H9 (cell line): ENCODE measurements at regions not wholly inside any gene's neighbourhood (a gene's known extent, or its start where the extent isn't known, plus 50 kb on each side); places are given as distances from the start of the nearest gene placed in this dataset.

Source experiments
- DNase-seq: peaks from one replicate; pipeline ENCODE4 v3.0.0-alpha.2; 2017
- H2AFZ ChIP-seq: one replicate; pipeline ENCODE4 v1.6.1; 2013; ENCODE audit warnings: mild to moderate bottlenecking, low read length, control low read depth, moderate library complexity
- H2AK5ac ChIP-seq: 2 replicates; pipeline ENCODE4 v1.6.1; 2013; ENCODE audit warnings: low read length, control low read depth, mixed read lengths; ENCODE audit not compliant: insufficient read length
- H2BK120ac ChIP-seq: one replicate; pipeline ENCODE4 v1.6.1; 2013; ENCODE audit warnings: low read depth, mild to moderate bottlenecking, low read length, control low read depth, inconsistent platforms; ENCODE audit not compliant: poor library complexity, severe bottlenecking
- H2BK12ac ChIP-seq: 2 replicates; pipeline ENCODE4 v1.6.1; 2013; ENCODE audit warnings: low read length, control low read depth, mixed read lengths, low read depth; ENCODE audit not compliant: insufficient read length
- H2BK15ac ChIP-seq: 2 replicates; pipeline ENCODE4 v1.6.1; 2013; ENCODE audit warnings: low read depth, low read length, control low read depth
- H2BK20ac ChIP-seq: one replicate; pipeline ENCODE4 v1.6.1; 2013; ENCODE audit warnings: low read depth, mild to moderate bottlenecking, low read length, control low read depth, inconsistent platforms; ENCODE audit not compliant: poor library complexity, severe bottlenecking
- H2BK5ac ChIP-seq: 2 replicates; pipeline ENCODE4 v1.6.1; 2013; ENCODE audit warnings: low read length, control low read depth, mixed read lengths; ENCODE audit not compliant: insufficient read length
- H3K14ac ChIP-seq: 2 replicates; pipeline ENCODE4 v1.6.1; 2013; ENCODE audit warnings: low read length, control low read depth; ENCODE audit not compliant: insufficient read depth
- H3K18ac ChIP-seq: 2 replicates; pipeline ENCODE4 v1.6.1; 2013; ENCODE audit warnings: low read depth, mild to moderate bottlenecking, mixed read lengths, low read length, control low read depth; ENCODE audit not compliant: insufficient read length
- H3K23ac ChIP-seq: 2 replicates; pipeline ENCODE4 v1.6.1; 2013; ENCODE audit warnings: low read length, control low read depth, mixed read lengths, low read depth; ENCODE audit not compliant: insufficient read length
- H3K23me2 ChIP-seq: 2 replicates; pipeline ENCODE4 v1.6.1; 2013; ENCODE audit warnings: low read depth, mild to moderate bottlenecking, mixed read lengths, low read length, control low read depth; ENCODE audit not compliant: insufficient read length, poor library complexity, severe bottlenecking
- H3K27ac ChIP-seq: 2 replicates; pipeline ENCODE4 v1.5.1; 2013; ENCODE audit warnings: low read length, control low read depth, mixed read lengths, low read depth; ENCODE audit not compliant: insufficient read length
- H3K27me3 ChIP-seq: 2 replicates; pipeline ENCODE4 v1.6.1; 2013; ENCODE audit warnings: low read length, control low read depth, inconsistent platforms; ENCODE audit not compliant: insufficient read depth
- H3K4ac ChIP-seq: 2 replicates; pipeline ENCODE4 v1.6.1; 2013; ENCODE audit warnings: low read depth, mild to moderate bottlenecking, control low read depth, inconsistent platforms, low read length, moderate library complexity
- H3K4me1 ChIP-seq: 2 replicates; pipeline ENCODE4 v1.6.1; 2013; ENCODE audit warnings: low read length, control low read depth, inconsistent platforms; ENCODE audit not compliant: insufficient read depth
- H3K4me2 ChIP-seq: 2 replicates; pipeline ENCODE4 v1.6.1; 2013; ENCODE audit warnings: low read length, control low read depth, mixed read lengths; ENCODE audit not compliant: insufficient read length, insufficient read depth
- H3K56ac ChIP-seq: 2 replicates; pipeline ENCODE4 v1.6.1; 2013; ENCODE audit warnings: low read depth, mild to moderate bottlenecking, mixed read lengths, low read length, control low read depth; ENCODE audit not compliant: insufficient read length
- H3K79me1 ChIP-seq: 2 replicates; pipeline ENCODE4 v1.6.1; 2013; ENCODE audit warnings: low read depth, mild to moderate bottlenecking, moderate library complexity, low read length, control low read depth, inconsistent platforms; ENCODE audit not compliant: insufficient read depth, poor library complexity, severe bottlenecking
- H3K79me2 ChIP-seq: 2 replicates; pipeline ENCODE4 v1.6.1; 2013; ENCODE audit warnings: low read length, control low read depth, inconsistent platforms; ENCODE audit not compliant: insufficient read depth
- H3K9ac ChIP-seq: 2 replicates; pipeline ENCODE4 v1.6.1; 2013; ENCODE audit warnings: low read length, control low read depth, mixed read lengths; ENCODE audit not compliant: insufficient read length; ENCODE audit errors: extremely low read depth
- H3K9me3 ChIP-seq: one replicate; pipeline ENCODE4 v1.6.1; 2013; ENCODE audit warnings: low read depth, low read length, inconsistent platforms; ENCODE audit not compliant: control insufficient read depth
- H3T11ph ChIP-seq: one replicate; pipeline ENCODE4 v1.6.1; 2013; ENCODE audit warnings: mild to moderate bottlenecking, low read length, control low read depth, inconsistent platforms
- H4K20me1 ChIP-seq: one replicate; pipeline ENCODE4 v1.6.1; 2013; ENCODE audit not compliant: control insufficient read depth, insufficient read length, insufficient read depth
- H4K5ac ChIP-seq: 2 replicates; pipeline ENCODE4 v1.6.1; 2013; ENCODE audit warnings: low read depth, mild to moderate bottlenecking, mixed read lengths, low read length, control low read depth; ENCODE audit not compliant: insufficient read length
- H4K8ac ChIP-seq: replicated peaks from 2 replicates; pipeline ENCODE4 v1.6.1; 2013; ENCODE audit warnings: low read length, control low read depth, mixed read lengths, low read depth; ENCODE audit not compliant: insufficient read length
- H4K91ac ChIP-seq: 2 replicates; pipeline ENCODE4 v1.6.1; 2013; ENCODE audit warnings: low read depth, mild to moderate bottlenecking, moderate library complexity, mixed read lengths, low read length, control low read depth; ENCODE audit not compliant: insufficient read length
- H3K27ac Mint-ChIP-seq, 3 experiments: 2 replicates in 2 of 3; 3 replicates in 1 of 3; pipeline ENCODE4 v1.8.0; 2020 to 2021; ENCODE audit warnings: mixed read lengths in 3 of 3, mild to moderate bottlenecking in 1 of 3, moderate library complexity in 1 of 3
- H3K27me3 Mint-ChIP-seq: 2 replicates; pipeline ENCODE4 v1.8.0; 2021; ENCODE audit warnings: low read depth, mild to moderate bottlenecking, moderate library complexity, mixed read lengths
- H3K36me3 Mint-ChIP-seq, 3 experiments: 2 replicates in 2 of 3; 3 replicates in 1 of 3; pipeline ENCODE4 v1.8.0; 2020 to 2021; ENCODE audit warnings: low read depth in 3 of 3, mixed read lengths in 3 of 3; ENCODE audit not compliant: insufficient read depth in 1 of 3
- H3K4me1 Mint-ChIP-seq, 2 experiments: 2 replicates each; pipeline ENCODE4 v1.8.0; 2020; ENCODE audit warnings: mixed read lengths in 2 of 2
- H3K4me3 Mint-ChIP-seq, 2 experiments: 2 replicates in 1 of 2; 3 replicates in 1 of 2; pipeline ENCODE4 v1.8.0; 2020 to 2021; ENCODE audit warnings: mild to moderate bottlenecking in 2 of 2, mixed read lengths in 2 of 2, moderate library complexity in 1 of 2
- H3K9me3 Mint-ChIP-seq, 2 experiments: 2 replicates in 1 of 2; 3 replicates in 1 of 2; pipeline ENCODE4 v1.8.0; 2020; ENCODE audit warnings: mild to moderate bottlenecking in 2 of 2, mixed read lengths in 2 of 2, moderate library complexity in 1 of 2
- WGBS: extraction: QIAGEN DNeasy Blood & Tissue Kit; methylation state at CpG from one replicate; pipeline ENCODE4 v1.1.7; 2013; ENCODE audit warnings: missing lambda C conversion rate, low lambda C conversion rate, mixed read lengths; ENCODE audit not compliant: insufficient read length; ENCODE audit errors: extremely low coverage; 5-methylcytosine and 5-hydroxymethylcytosine counted together
- TF ChIP-seq, protein P1 (sequence below): fragments of 200-600 bp; sonication (generic); conservative IDR thresholded peaks from 3 replicates; pipeline ENCODE4 v1.8.0; 2021; ENCODE audit warnings: antibody characterized with exemption, mild to moderate bottlenecking

DNA sequence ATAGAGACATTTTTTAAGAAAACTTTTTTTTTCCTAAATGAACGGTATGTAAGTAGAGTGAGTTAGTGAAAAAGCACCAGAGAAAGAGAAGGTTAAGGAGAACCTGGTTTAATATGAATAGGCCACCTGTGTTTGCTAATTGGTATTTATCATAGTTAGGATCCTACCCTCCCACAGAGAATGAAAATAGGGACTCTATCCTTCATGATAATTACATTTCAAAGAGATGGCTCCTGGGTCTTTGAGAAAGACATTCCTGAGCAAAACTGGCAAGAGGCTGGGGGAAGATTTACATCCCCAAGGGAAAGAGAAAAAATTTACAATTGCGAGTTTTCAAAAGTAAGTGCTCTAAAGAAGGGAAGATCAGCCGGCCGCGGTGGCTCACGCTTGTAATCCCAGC, 1284.5 kb downstream of the SLITRK1 start:
- no peak overlapping the region for H3K18ac ChIP-seq
- H3K23ac ChIP-seq, result no peak overlapping the region
- H3K27me3 ChIP-seq, result peaks cover 23% of the 10 kb centered on the region; the same call in 1 of the 2 replicates
- no peak overlapping the region for H2AK5ac ChIP-seq
- H2BK15ac ChIP-seq, result no peak overlapping the region
- no peaks in the 10 kb centered on the region for H3K23me2 ChIP-seq
- H3K9ac ChIP-seq, result no peak overlapping the region
- H2BK120ac ChIP-seq, result no peak overlapping the region
- peaks cover 0 to 8% (median 0%) of the 10 kb centered on the region in 3 experiments; a peak in 2 of 7 replicates for H3K36me3 Mint-ChIP-seq
- no peak overlapping the region for H4K91ac ChIP-seq
- no peak overlapping the region for H3K14ac ChIP-seq
- H2BK20ac ChIP-seq, result no peak overlapping the region
- H3K4me3 Mint-ChIP-seq, result no peak overlapping the region
- no peak overlapping the region for H2AFZ ChIP-seq
- H4K8ac ChIP-seq, result no peak overlapping the region
- H3K79me2 ChIP-seq, result no peaks in the 10 kb centered on the region
- no peak overlapping the region for H3K27ac ChIP-seq
- H3K4me2 ChIP-seq, result no peak overlapping the region
- no peak overlapping the region for H2BK5ac ChIP-seq
- H3K9me3 ChIP-seq, result no peaks in the 10 kb centered on the region
- H3T11ph ChIP-seq, result no peak overlapping the region
- DNase-seq, result peak; percentile 44
- H3K27me3 Mint-ChIP-seq, result peaks cover 97% of the 10 kb centered on the region
- no peak overlapping the region for H3K4ac ChIP-seq
- H3K4me1 ChIP-seq, result no peaks in the 10 kb centered on the region
- no peaks in the 10 kb centered on the region for H4K20me1 ChIP-seq
- H3K27ac Mint-ChIP-seq, result no peak overlapping the region
- TF ChIP-seq, protein P1, sequence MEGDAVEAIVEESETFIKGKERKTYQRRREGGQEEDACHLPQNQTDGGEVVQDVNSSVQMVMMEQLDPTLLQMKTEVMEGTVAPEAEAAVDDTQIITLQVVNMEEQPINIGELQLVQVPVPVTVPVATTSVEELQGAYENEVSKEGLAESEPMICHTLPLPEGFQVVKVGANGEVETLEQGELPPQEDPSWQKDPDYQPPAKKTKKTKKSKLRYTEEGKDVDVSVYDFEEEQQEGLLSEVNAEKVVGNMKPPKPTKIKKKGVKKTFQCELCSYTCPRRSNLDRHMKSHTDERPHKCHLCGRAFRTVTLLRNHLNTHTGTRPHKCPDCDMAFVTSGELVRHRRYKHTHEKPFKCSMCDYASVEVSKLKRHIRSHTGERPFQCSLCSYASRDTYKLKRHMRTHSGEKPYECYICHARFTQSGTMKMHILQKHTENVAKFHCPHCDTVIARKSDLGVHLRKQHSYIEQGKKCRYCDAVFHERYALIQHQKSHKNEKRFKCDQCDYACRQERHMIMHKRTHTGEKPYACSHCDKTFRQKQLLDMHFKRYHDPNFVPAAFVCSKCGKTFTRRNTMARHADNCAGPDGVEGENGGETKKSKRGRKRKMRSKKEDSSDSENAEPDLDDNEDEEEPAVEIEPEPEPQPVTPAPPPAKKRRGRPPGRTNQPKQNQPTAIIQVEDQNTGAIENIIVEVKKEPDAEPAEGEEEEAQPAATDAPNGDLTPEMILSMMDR, result no peak
- no CpG with 5 or more reads among the region's 6 CpGs for WGBS
- 0 out of 4 replicates have a peak, but pooled peaks cover 2 to 4% of the 10 kb centered on the region in 2 experiments for H3K4me1 Mint-ChIP-seq
- no peaks in the 10 kb centered on the region for H3K79me1 ChIP-seq
- peaks cover 4 to 30% of the 10 kb centered on the region in 2 experiments; a peak in 4 of 5 replicates for H3K9me3 Mint-ChIP-seq
- H2BK12ac ChIP-seq, result no peak overlapping the region
- no peak overlapping the region for H3K56ac ChIP-seq
- no peak overlapping the region for H4K5ac ChIP-seq
